A549 (cell line): ENCODE measurements at regions not wholly inside any gene's neighbourhood (a gene's known extent, or its start where the extent isn't known, plus 50 kb on each side); places are given as distances from the start of the nearest gene placed in this dataset.

Source experiments
- ATAC-seq, 2 experiments: fragments of 200-7000 bp in 1 of 2; fragments of >200 bp in 1 of 2; cut with Nextera tagmentation in 1 of 2; cut with Tn5 transposase in 1 of 2; 3 replicates each; pipeline versions ENCODE4 v1.8.0 to v1.9.1; 2018 to 2020; ENCODE audit warnings: mild to moderate bottlenecking in 1 of 2, moderate library complexity in 1 of 2
- CTCF ChIA-PET: fragments of 300-600 bp; sonication (Branson Sonifier 250); formaldehyde crosslinking; extraction: SDS; loops from one replicate; lab custom pipeline; 2021; ENCODE audit warnings: antibody characterized with exemption, inconsistent platforms; lab: Yijun Ruan, JAX
- POLR2A ChIA-PET: fragments of 350-600 bp; formaldehyde crosslinking; extraction: SDS; loops from one replicate; lab custom pipeline; 2021; ENCODE audit warnings: antibody characterized with exemption, inconsistent platforms; lab: Yijun Ruan, JAX
- DNase-seq, 2 experiments: peaks; one replicate each; pipeline versions ENCODE4 v3.0.0 to v3.0.0-alpha.2; 2011 to 2016; ENCODE audit warnings: low read depth in 1 of 2, low spot score in 1 of 2
- FAIRE-seq: peaks from 2 replicates; lab custom pipeline; 2011; peaks lifted over from hg19 to GRCh38; lab: Jason Lieb, UNC
- H3K27ac ChIP-seq, 2 experiments: fragments of >200 bp; sonication (Bioruptor Twin); formaldehyde crosslinking; 3 replicates each; pipeline ENCODE4 v1.5.1; 2016 to 2017
- H3K4me1 ChIP-seq: fragments of >200 bp; sonication (Bioruptor Twin); formaldehyde crosslinking; 3 replicates; pipeline ENCODE4 v1.6.1; 2016
- H3K4me2 ChIP-seq: fragments of >200 bp; sonication (Bioruptor Twin); formaldehyde crosslinking; 3 replicates; pipeline ENCODE4 v1.6.1; 2016
- H3K4me3 ChIP-seq: fragments of >200 bp; sonication (Bioruptor Twin); formaldehyde crosslinking; 3 replicates; pipeline ENCODE4 v1.5.1; 2016
- H3K9me3 ChIP-seq: fragments of >200 bp; sonication (Bioruptor Twin); formaldehyde crosslinking; 3 replicates; pipeline ENCODE4 v1.6.1; 2016
- CBX8 ChIP-seq: fragments of 200-600 bp; sonication (generic); IDR thresholded peaks from 2 replicates; pipeline ENCODE4 v1.6.1; 2016
- EHMT2 ChIP-seq: fragments of 200-600 bp; sonication (generic); IDR thresholded peaks from 2 replicates; pipeline ENCODE4 v1.6.1; 2016; ENCODE audit warnings: antibody characterized with exemption, low read depth, mild to moderate bottlenecking, moderate library complexity
- EP300 ChIP-seq, 2 experiments: fragments of >200 bp; sonication (Bioruptor Twin); formaldehyde crosslinking; IDR thresholded peaks; 2 replicates in 1 of 2; 3 replicates in 1 of 2; pipeline ENCODE4 v1.6.1; 2016 to 2017
- FOSL2 ChIP-seq, 2 experiments: fragments of 450-650 bp in 1 of 2; fragments of >200 bp in 1 of 2; sonication (Bioruptor Twin) in 1 of 2; formaldehyde crosslinking; IDR thresholded peaks; 2 replicates each; pipeline versions ENCODE4 v1.5.0 to v1.6.1; 2016 to 2020; ENCODE audit warnings: mild to moderate bottlenecking in 1 of 2, moderate library complexity in 1 of 2
- GATA3 ChIP-seq: IDR thresholded peaks from 2 replicates; pipeline ENCODE4 v1.6.1; 2012; ENCODE audit warnings: borderline replicate concordance
- JUN ChIP-seq, 2 experiments: fragments of >200 bp; sonication (Bioruptor Twin); formaldehyde crosslinking; IDR thresholded peaks; 2 replicates in 1 of 2; 3 replicates in 1 of 2; pipeline ENCODE4 v1.6.1; 2016 to 2017
- KDM5A ChIP-seq: fragments of 200-600 bp; sonication (generic); IDR thresholded peaks from 2 replicates; pipeline ENCODE4 v1.6.1; 2016; ENCODE audit warnings: antibody characterized with exemption, mild to moderate bottlenecking
- MAFK ChIP-seq: fragments of 450-650 bp; IDR thresholded peaks from 2 replicates; pipeline ENCODE4 v1.6.1; 2014; ENCODE audit not compliant: partially characterized antibody
- MYC ChIP-seq: IDR thresholded peaks from 2 replicates; pipeline ENCODE4 v1.6.1; 2012; ENCODE audit warnings: mild to moderate bottlenecking, inconsistent platforms, low read length, improper control_type of control experiment, borderline replicate concordance
- RAD21 ChIP-seq, 2 experiments: fragments of >200 bp in 1 of 2; sonication (Bioruptor Twin) in 1 of 2; formaldehyde crosslinking in 1 of 2; IDR thresholded peaks in 1 of 2; conservative IDR thresholded peaks in 1 of 2; 2 replicates in 1 of 2; 3 replicates in 1 of 2; pipeline ENCODE4 v1.6.1; 2012 to 2018; ENCODE audit warnings: inconsistent platforms in 1 of 2
- RARB ChIP-seq: fragments of 250-450 bp; sonication (Bioruptor Pico); IDR thresholded peaks from 2 replicates; pipeline ENCODE4 v1.8.0; 2021; ENCODE audit warnings: mild to moderate bottlenecking, moderate library complexity
- RNF2 ChIP-seq: fragments of 200-600 bp; sonication (generic); IDR thresholded peaks from 2 replicates; pipeline ENCODE4 v1.6.1; 2016; ENCODE audit warnings: low read depth, mild to moderate bottlenecking, antibody characterized with exemption, moderate library complexity, borderline replicate concordance
- SMC3 ChIP-seq: fragments of >200 bp; sonication (Bioruptor Twin); formaldehyde crosslinking; IDR thresholded peaks from 3 replicates; pipeline ENCODE4 v1.6.1; 2018; ENCODE audit warnings: inconsistent platforms
- ZFP36 ChIP-seq: fragments of 450-650 bp; IDR thresholded peaks from 2 replicates; pipeline ENCODE4 v1.6.1; 2014; ENCODE audit warnings: borderline replicate concordance; ENCODE audit not compliant: partially characterized antibody
- ZNF302 ChIP-seq: fragments of 250-450 bp; sonication (Bioruptor Pico); IDR thresholded peaks from 2 replicates; pipeline ENCODE4 v1.9.0; 2021; ENCODE audit warnings: inconsistent platforms, mild to moderate bottlenecking, moderate library complexity
- ZSCAN20 ChIP-seq: fragments of 250-450 bp; sonication (Bioruptor Pico); IDR thresholded peaks from 2 replicates; pipeline ENCODE4 v1.8.0; 2022; ENCODE audit warnings: mild to moderate bottlenecking, moderate library complexity
- whole genome bisulfite sequencing: methylation state at CpG from one replicate; pipeline ENCODE4 v1.1.6; 2017; ENCODE audit errors: missing lambda C conversion rate; 5-methylcytosine and 5-hydroxymethylcytosine counted together
- TF ChIP-seq, protein P1 (sequence below): fragments of >200 bp; sonication (Bioruptor Twin); formaldehyde crosslinking; IDR thresholded peaks from 3 replicates; pipeline ENCODE4 v1.5.1; 2016
- TF ChIP-seq, protein P2 (sequence below): fragments of 450-650 bp; IDR thresholded peaks from 2 replicates; pipeline ENCODE4 v1.6.1; 2014; ENCODE audit warnings: antibody characterized with exemption
- TF ChIP-seq, protein P3 (sequence below): IDR thresholded peaks from 2 replicates; pipeline ENCODE4 v1.6.1; 2012

DNA sequence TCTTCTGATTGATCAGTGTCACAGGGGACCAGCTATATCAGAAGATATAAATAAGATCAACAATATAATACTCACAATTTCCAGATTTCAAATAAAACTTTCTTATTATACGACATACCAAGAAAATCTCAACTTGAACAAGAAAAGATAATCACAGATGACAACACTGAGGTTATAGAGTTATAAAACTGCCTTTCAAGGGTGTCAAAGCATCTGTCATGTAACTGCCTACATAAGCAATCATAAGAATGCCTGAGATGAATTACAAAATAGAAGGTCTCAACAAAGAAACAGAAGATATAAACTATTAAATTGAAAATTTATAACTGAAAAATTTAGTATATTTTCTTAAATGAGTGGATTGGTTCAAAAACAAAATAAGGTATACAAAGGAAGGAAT, 659.2 kb downstream of the SLC16A7 start (continued):
- TF ChIP-seq FOSL2 (IDR thresholded peaks at IDR 0.05): no peak
- TF ChIP-seq FOSL2 (CRISPR knock-in tag; IDR thresholded peaks at IDR 0.05): no peak
- TF ChIP-seq, all 56 proteins: peak for 0

DNA sequence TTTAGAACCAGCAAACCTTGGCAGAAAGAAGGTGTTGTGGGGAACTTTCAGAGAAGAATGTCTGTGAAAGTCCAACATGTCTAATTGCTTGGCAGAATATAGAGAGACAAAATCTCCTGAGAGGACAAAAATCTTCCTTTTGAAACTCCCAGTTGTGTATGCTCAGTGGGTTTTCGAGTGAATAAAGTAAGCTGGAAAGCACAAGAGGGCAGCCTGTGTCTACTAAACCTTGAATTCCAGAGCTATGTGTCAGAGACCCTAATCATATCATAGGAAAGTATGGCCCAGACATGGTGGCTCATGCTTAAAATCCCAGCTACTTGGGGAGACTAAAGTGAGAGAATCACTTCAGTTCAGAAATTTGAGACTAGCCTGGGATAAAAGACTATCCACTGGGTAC, 661.2 kb downstream of the SLC16A7 start:
- DNase-seq: peak; percentile 13 to 66
- 15% methylated on average over 1 of the region's 1 CpG for WGBS
- no peak for FAIRE-seq
- Histone ChIP-seq H3K4me1 (peaks cover 21% of the 10 kb centered on the region), H3K4me3 (no peak overlapping the region), H3K27ac (peak overlapping the region in 1 of 2 experiments; percentile 61; a peak in 2 of 6 replicates), H3K4me2 (peak overlapping the region; percentile 43), H3K9me3 (no peaks in the 10 kb centered on the region)
- ATAC-seq: peak; percentile 94 to 97
- CTCF ChIA-PET: interaction anchor here (0.7 to 1.1 kb wide), 4 partner anchors 9 to 233 kb away, joined by 3 read pairs; no protein-coding TSS in a partner anchor
- POLR2A ChIA-PET: no interaction called here
- TF ChIP-seq ZSCAN20 (CRISPR knock-in tag) (no peak), FOSL2 (IDR thresholded peaks at IDR 0.05) (no peak), FOSL2 (CRISPR knock-in tag; IDR thresholded peaks at IDR 0.05) (peak; percentile 59), SMC3 (peak; percentile 60), JUN (IDR thresholded peaks at IDR 0.05) (no peak), MAFK (no peak), RAD21 (conservative IDR thresholded peaks at IDR 0.05 in 1 of 2, IDR thresholded peaks at IDR 0.05 in 1 of 2) (peak; percentile 73 to 77), RARB (CRISPR knock-in tag) (no peak)
- TF ChIP-seq, protein P1, sequence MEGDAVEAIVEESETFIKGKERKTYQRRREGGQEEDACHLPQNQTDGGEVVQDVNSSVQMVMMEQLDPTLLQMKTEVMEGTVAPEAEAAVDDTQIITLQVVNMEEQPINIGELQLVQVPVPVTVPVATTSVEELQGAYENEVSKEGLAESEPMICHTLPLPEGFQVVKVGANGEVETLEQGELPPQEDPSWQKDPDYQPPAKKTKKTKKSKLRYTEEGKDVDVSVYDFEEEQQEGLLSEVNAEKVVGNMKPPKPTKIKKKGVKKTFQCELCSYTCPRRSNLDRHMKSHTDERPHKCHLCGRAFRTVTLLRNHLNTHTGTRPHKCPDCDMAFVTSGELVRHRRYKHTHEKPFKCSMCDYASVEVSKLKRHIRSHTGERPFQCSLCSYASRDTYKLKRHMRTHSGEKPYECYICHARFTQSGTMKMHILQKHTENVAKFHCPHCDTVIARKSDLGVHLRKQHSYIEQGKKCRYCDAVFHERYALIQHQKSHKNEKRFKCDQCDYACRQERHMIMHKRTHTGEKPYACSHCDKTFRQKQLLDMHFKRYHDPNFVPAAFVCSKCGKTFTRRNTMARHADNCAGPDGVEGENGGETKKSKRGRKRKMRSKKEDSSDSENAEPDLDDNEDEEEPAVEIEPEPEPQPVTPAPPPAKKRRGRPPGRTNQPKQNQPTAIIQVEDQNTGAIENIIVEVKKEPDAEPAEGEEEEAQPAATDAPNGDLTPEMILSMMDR: peak; percentile 40
- TF ChIP-seq, protein P2, sequence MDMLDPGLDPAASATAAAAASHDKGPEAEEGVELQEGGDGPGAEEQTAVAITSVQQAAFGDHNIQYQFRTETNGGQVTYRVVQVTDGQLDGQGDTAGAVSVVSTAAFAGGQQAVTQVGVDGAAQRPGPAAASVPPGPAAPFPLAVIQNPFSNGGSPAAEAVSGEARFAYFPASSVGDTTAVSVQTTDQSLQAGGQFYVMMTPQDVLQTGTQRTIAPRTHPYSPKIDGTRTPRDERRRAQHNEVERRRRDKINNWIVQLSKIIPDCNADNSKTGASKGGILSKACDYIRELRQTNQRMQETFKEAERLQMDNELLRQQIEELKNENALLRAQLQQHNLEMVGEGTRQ: no peak

DNA sequence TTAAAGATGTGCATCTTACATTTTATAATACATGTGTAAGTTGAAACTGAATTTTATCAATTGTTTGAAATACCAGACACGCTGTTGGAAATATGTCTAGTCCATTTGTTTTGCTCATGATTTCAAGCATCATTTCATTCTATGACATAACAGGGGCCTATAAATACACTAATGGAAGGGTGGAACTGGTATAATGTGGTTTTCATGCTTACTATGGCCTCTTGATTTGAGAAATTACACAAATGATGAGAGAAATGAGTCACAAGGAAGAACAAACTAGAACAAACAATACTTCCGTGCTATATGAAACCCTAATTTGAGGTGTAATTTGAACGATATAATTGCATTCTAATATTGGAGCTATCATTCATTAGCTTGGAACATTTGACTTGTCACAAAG, 663.4 kb downstream of the SLC16A7 start:
- Histone ChIP-seq H3K27ac (no peak overlapping the region), H3K4me1 (peaks cover 32% of the 10 kb centered on the region), H3K4me3 (no peak overlapping the region), H3K9me3 (no peaks in the 10 kb centered on the region), H3K4me2 (no peak overlapping the region)
- FAIRE-seq (no peak), ATAC-seq (no peak), DNase-seq (no peak)
- WGBS: 45% methylated on average over 3 of the region's 3 CpGs
- ChIA-PET POLR2A (no interaction called here), CTCF (no interaction called here)
- no peak for TF ChIP-seq ZFP36
- TF ChIP-seq KDM5A: no peak
- TF ChIP-seq, protein P2: no peak
- no peak for TF ChIP-seq MYC
- no peak for TF ChIP-seq EHMT2
- no peak for TF ChIP-seq EP300 (IDR thresholded peaks at IDR 0.05)
- no peak for TF ChIP-seq ZNF302
- no peak for TF ChIP-seq CBX8
- no peak for TF ChIP-seq RNF2
- TF ChIP-seq, protein P3, sequence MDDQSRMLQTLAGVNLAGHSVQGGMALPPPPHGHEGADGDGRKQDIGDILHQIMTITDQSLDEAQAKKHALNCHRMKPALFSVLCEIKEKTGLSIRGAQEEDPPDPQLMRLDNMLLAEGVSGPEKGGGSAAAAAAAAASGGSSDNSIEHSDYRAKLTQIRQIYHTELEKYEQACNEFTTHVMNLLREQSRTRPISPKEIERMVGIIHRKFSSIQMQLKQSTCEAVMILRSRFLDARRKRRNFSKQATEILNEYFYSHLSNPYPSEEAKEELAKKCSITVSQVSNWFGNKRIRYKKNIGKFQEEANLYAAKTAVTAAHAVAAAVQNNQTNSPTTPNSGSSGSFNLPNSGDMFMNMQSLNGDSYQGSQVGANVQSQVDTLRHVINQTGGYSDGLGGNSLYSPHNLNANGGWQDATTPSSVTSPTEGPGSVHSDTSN: no peak
- TF ChIP-seq RAD21 (conservative IDR thresholded peaks at IDR 0.05 in 1 of 2, IDR thresholded peaks at IDR 0.05 in 1 of 2): no peak
- TF ChIP-seq GATA3: no peak
- TF ChIP-seq, protein P1: no peak
